Vagina (tissue), 2 donors: ENCODE measurements at regions not wholly inside any gene's neighbourhood (a gene's known extent, or its start where the extent isn't known, plus 50 kb on each side); places are given as distances from the start of the nearest gene placed in this dataset.

ENCODE experiments used
- POLR2A ChIP-seq, 2 donors: fragments of 450-650 bp; IDR thresholded peaks; one replicate each; pipeline ENCODE4 v1.6.1; 2017; ENCODE audit warnings: antibody characterized with exemption in 2 of 2, mild to moderate bottlenecking in 2 of 2, moderate library complexity in 2 of 2
- TF ChIP-seq, protein P1 (sequence below), 3 experiments: fragments of 450-650 bp in 2 of 3; fragments of 200-600 bp in 1 of 3; sonication (generic) in 1 of 3; IDR thresholded peaks; one replicate each; pipeline ENCODE4 v1.5.1; 2017 to 2019; ENCODE audit warnings: antibody characterized with exemption in 3 of 3, mild to moderate bottlenecking in 2 of 3, moderate library complexity in 2 of 3

DNA sequence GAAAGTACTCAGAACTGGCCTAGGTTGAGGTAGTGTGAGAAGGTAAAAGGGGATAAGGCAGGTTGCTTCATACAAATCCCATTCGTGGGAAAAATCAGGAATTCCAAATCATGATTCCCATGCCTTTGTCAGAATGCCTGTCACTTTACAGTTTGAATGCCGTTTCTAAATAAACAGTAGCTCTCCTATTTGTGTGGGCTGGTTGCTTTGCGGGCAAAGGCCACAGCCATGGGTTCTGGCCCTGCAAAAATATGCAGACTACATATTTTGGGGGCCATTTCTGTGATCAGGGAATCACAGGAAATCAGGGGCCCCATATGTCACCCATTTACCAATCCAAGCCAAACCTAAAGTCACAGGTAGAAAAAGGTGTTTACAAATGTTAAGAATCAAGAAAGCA, 161.3 kb upstream of the BMP4 start:
- TF ChIP-seq, protein P1, sequence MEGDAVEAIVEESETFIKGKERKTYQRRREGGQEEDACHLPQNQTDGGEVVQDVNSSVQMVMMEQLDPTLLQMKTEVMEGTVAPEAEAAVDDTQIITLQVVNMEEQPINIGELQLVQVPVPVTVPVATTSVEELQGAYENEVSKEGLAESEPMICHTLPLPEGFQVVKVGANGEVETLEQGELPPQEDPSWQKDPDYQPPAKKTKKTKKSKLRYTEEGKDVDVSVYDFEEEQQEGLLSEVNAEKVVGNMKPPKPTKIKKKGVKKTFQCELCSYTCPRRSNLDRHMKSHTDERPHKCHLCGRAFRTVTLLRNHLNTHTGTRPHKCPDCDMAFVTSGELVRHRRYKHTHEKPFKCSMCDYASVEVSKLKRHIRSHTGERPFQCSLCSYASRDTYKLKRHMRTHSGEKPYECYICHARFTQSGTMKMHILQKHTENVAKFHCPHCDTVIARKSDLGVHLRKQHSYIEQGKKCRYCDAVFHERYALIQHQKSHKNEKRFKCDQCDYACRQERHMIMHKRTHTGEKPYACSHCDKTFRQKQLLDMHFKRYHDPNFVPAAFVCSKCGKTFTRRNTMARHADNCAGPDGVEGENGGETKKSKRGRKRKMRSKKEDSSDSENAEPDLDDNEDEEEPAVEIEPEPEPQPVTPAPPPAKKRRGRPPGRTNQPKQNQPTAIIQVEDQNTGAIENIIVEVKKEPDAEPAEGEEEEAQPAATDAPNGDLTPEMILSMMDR (IDR thresholded peaks at IDR 0.05) = no peak
- TF ChIP-seq POLR2A (IDR thresholded peaks at IDR 0.05) = no peak
